Loucy (cell line): ENCODE measurements at regions not wholly inside any gene's neighbourhood (a gene's known extent, or its start where the extent isn't known, plus 50 kb on each side); places are given as distances from the start of the nearest gene placed in this dataset.

Experiments
- EZH2phosphoT487 ChIP-seq: fragments of 200-600 bp; IDR thresholded peaks from 2 replicates; pipeline ENCODE4 v1.6.1; 2018; ENCODE audit warnings: antibody characterized with exemption, mild to moderate bottlenecking, moderate library complexity, borderline replicate concordance
- TF ChIP-seq, protein P1 (sequence below): fragments of 200-600 bp; sonication (generic); conservative IDR thresholded peaks from 2 replicates; pipeline ENCODE4 v1.5.1; 2014; ENCODE audit warnings: mild to moderate bottlenecking, antibody characterized with exemption, low read length

GRCh38 chr6:103798166-103798565, 1061.6 kb downstream of the HACE1 start:
- TF ChIP-seq, protein P1, sequence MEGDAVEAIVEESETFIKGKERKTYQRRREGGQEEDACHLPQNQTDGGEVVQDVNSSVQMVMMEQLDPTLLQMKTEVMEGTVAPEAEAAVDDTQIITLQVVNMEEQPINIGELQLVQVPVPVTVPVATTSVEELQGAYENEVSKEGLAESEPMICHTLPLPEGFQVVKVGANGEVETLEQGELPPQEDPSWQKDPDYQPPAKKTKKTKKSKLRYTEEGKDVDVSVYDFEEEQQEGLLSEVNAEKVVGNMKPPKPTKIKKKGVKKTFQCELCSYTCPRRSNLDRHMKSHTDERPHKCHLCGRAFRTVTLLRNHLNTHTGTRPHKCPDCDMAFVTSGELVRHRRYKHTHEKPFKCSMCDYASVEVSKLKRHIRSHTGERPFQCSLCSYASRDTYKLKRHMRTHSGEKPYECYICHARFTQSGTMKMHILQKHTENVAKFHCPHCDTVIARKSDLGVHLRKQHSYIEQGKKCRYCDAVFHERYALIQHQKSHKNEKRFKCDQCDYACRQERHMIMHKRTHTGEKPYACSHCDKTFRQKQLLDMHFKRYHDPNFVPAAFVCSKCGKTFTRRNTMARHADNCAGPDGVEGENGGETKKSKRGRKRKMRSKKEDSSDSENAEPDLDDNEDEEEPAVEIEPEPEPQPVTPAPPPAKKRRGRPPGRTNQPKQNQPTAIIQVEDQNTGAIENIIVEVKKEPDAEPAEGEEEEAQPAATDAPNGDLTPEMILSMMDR: no peak
- no peak for TF ChIP-seq EZH2phosphoT487
